ENCODE measurements at regions not wholly inside any gene's neighbourhood (a gene's known extent, or its start where the extent isn't known, plus 50 kb on each side); places are given as distances from the start of the nearest gene placed in this dataset.

GRCh38 chr3:159634483-159634882 is 354.2 kb upstream of the IL12A start:
- in situ Hi-C loops (cut with HindIII; ENCODE audit: low sequenced_read_pairs), result no loop called here

GRCh38 chr3:159635047-159635641 is 353.5 kb upstream of the IL12A start:
- in situ Hi-C loops (cut with HindIII; ENCODE audit: low sequenced_read_pairs), result no loop called here

DNA sequence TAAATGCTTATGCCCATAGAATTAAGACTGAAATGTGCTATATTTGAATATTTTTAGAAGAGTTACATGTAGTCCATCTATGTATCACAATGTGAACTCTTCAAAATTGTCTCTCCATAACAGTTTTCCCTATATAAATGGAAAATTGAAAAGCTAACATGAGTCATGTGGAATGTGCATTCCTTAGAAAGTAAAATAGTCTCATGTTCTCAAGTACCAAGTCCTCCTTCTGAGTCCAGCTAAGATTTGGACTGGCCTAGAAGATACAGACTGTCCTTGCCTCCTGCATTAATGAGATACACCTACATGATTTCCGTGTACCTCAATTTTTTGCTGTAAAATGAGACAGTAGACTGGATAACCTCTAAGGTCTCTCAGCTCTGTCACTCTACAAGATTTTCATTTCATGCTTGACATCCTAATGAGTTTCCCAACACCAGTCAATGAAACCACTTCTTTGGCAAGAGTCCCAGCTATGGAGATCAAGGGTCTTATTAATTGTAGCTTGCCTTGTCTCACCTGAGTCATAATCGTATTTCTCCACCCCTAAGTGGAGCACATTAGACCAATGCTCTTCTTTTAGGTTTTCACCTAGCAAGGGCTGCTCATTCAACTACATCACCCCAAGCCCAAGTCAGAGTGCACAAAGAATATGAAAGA is 350.6 kb upstream of the IL12A start:
- in situ Hi-C loops (cut with HindIII; ENCODE audit: low sequenced_read_pairs), result no loop called here

DNA sequence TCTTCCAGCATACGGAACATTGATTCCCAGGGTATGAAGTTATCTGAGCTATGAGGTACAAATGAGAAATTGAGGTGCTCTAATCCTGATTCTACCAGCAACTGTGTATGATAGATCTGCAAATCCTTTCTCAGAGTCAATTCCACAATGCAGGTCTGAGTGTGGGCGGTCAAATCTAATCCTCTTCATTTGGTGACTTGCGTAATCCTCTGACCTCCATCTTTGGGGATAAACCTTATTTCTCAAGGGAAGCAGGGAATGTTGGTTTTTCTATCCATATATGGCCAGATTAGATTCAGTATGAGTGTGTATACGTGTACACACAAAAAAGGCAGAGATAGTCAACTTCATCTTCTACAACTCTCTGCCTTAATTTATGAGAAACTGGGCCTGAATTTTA is 348.4 kb upstream of the IL12A start:
- in situ Hi-C loops (cut with HindIII; ENCODE audit: low sequenced_read_pairs), result no loop called here

GRCh38 chr3:159643406-159643805 is 345.2 kb upstream of the IL12A start:
- in situ Hi-C loops (cut with HindIII; ENCODE audit: low sequenced_read_pairs), result no loop called here

DNA sequence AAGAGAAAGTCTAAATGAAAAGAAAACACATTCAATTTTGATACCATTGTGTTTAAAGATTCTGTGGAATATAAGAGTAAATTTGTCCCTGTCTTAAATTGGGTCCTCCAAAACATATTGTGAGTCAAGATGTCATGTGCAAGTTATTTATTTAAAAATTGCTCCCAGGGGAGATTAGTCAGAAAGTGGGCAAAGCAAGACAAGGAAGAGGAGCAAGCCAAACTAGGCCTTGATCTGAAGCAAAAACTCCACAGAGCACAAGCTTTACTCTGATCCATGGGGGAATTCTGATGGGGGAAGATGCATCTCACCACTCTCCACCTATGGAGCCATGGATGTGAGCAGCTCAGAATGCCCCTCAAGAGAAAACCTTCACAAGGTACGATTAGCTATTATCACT is 342.8 kb upstream of the IL12A start:
- in situ Hi-C loops (cut with HindIII; ENCODE audit: low sequenced_read_pairs), result no loop called here

DNA sequence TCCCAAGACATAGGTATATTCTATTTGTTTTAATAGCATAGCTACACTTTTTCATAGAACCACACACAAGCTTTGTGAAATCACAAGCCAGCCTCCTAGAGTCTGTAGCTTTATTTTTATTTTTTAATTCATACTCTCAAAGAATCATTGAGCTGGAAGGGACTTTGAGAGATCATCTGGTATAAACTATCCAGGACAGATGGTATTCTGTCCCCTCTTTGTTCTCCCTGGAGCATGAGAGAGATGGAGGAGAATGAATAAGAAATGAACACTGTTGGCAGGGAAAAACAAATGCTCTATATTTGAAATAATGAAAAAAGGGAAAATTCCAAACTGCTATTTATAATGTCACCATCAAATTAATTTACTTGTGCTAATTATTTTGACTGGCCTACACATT is 338.7 kb upstream of the IL12A start:
- in situ Hi-C loops (cut with HindIII; ENCODE audit: low sequenced_read_pairs), result no loop called here

GRCh38 chr3:159650726-159651125 is 337.9 kb upstream of the IL12A start:
- in situ Hi-C loops (cut with HindIII; ENCODE audit: low sequenced_read_pairs), result no loop called here

DNA sequence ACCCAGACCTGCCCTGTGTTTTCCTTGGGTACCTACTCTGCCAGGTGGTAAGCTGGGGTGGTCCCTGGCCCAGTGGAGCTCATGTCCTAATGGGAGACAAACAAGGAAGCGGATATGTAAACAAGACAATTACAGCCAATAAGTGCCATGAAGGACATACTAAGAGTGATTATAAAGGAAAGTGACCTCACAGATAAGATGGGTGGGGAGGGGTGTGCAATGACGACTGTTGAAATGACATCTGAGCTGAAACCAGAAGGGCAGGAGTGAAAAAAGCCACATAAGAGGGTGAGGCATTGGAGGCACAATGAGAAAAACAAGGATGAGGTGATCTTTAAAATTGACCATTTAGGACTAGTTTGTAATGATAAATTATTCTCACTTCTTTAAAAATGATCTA is 336.2 kb upstream of the IL12A start:
- in situ Hi-C loops (cut with HindIII; ENCODE audit: low sequenced_read_pairs), result no loop called here

DNA sequence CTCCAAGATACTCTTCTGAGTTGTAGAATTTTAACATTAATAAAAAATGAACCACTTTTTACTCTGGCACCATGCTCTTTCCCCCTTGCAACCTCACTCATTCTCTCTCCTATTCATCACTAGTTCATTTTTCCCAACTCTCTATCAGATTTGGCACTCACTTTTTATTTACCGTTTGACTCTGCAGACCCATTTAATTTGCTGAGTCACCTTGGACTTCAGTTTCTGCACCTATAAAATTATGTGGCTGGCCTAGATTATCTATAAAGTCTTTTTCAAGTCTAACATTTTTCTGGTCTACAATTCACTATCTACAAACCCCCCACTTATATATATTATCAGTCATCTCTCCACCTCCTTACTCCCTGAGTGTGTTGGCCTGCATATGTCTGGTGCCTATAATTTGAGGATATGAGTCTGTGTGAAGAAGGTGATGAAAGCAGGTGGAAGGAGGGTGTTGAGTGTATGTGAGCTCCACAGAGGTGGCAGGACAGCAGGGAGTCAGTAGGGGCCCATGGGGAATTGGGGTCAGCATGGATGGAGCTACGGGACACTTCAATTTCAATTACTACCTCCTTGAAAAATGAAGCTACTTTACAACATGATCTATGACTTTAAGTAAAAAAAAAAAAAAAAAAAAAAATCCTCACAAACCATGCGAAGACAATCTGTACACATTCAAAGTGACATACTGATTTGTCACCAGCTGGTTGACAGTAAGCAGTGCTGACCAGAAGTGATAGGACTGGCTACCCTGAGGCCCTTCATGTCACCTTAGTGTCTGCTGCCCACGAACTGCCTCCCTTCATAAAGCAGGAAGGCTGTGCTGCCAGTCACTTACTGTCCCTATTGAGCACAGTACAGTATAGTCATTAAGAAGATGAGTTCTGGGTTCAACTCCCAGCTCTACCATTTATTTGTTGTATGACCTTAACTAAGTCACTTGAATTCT is 334.2 kb upstream of the IL12A start:
- in situ Hi-C loops (cut with HindIII; ENCODE audit: low sequenced_read_pairs), result no loop called here

DNA sequence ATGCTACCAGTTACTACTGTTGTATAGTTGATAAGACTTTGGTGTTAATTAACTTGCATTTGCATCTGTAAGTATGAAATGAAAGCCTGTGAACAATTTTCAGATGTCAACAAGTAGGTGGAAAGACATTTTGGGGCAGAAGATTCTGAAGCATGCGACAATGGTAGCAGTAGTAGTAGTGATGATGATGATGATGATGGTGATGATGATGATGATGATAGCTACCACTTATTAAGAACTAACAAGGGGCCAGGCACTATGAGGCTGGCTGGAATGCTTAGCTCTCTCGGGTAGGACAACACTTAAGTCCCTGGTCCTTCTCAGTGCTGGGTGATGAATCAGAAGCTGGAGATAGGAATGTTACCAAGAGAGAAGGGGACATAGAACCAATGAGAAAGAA is 333.4 kb upstream of the IL12A start:
- in situ Hi-C loops (cut with HindIII; ENCODE audit: low sequenced_read_pairs), result no loop called here

- in situ Hi-C loops (cut with HindIII; ENCODE audit: low sequenced_read_pairs), result no loop called here
Observed at GRCh38 chr3:159657176-159657575, 331.5 kb upstream of the IL12A start.

GRCh38 chr3:159657629-159658028 is 331.0 kb upstream of the IL12A start:
- in situ Hi-C loops (cut with HindIII; ENCODE audit: low sequenced_read_pairs), result no loop called here

- in situ Hi-C loops (cut with HindIII; ENCODE audit: low sequenced_read_pairs), result no loop called here
Observed at GRCh38 chr3:159660326-159660725, 328.3 kb upstream of the IL12A start.

DNA sequence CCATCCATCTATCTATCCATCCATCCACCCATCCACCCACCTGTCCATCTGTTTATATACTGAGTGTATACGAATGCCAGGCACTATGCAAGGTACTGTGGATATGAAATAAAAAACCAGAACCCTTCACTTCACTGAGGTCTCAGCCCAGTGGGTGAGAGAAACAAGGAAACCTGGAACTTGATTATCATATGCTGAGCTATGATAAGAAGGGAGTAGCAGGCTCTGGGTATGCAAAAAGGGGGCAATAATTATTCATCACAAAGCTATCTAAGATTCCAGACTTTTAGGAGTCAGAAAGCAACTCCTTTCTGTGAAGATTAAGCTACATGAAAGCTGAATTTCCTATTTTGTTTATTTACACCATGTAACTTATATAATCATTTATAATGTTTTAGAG is 327.7 kb upstream of the IL12A start:
- in situ Hi-C loops (cut with HindIII; ENCODE audit: low sequenced_read_pairs), result no loop called here

- in situ Hi-C loops (cut with HindIII; ENCODE audit: low sequenced_read_pairs), result no loop called here
Observed at GRCh38 chr3:159662549-159662948, 326.1 kb upstream of the IL12A start.

- in situ Hi-C loops (cut with HindIII; ENCODE audit: low sequenced_read_pairs), result no loop called here
Observed at GRCh38 chr3:159664006-159664405, 324.6 kb upstream of the IL12A start.

GRCh38 chr3:159664653-159665052 is 324.0 kb upstream of the IL12A start:
- in situ Hi-C loops (cut with HindIII; ENCODE audit: low sequenced_read_pairs), result no loop called here

- in situ Hi-C loops (cut with HindIII; ENCODE audit: low sequenced_read_pairs), result no loop called here
Observed at GRCh38 chr3:159667261-159667660, 321.4 kb upstream of the IL12A start.

DNA sequence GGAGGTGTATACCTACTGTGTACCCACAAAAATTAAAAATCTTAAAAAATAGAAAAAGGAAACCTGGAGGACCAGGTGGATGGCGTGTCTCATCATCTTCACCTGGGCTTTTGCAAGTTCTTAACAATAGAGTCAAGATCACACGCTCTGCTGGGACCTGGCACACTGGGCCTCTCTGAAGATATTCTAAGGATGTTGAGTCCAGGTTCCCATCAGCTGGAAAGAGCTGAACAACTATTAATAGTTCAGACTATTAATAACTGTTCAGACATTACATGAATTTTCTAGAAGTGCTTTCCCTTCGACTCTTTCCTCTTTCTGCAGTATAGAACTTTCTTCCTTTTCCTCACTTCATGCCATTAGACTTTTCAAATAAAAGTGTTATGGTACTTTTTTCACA is 320.2 kb upstream of the IL12A start:
- in situ Hi-C loops (cut with HindIII; ENCODE audit: low sequenced_read_pairs), result no loop called here

DNA sequence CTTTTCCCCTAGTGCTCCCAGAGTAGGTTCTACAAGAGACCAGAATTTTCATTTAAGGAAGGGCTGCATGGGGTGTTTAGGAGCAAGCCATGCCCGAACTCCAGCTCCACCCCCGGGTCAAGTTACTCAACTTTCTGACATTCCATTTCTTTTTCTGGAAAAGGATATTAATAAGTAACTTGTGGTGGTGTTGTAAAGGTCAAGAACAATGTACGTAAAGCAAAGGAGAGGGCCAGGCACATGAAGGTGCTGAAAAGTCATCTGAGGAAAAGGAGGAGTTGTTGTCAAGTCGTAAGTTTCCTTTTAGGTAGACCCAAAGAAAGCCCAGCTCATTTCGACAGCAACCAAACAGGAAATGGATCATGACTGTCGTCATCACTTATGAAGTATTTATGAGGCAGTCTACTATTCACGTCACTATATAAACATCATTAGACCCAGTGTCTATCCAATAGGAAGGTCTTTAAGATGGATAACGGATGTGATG is 319.6 kb upstream of the IL12A start:
- in situ Hi-C loops (cut with HindIII; ENCODE audit: low sequenced_read_pairs), result no loop called here

GRCh38 chr3:159669766-159670165 is 318.9 kb upstream of the IL12A start:
- in situ Hi-C loops (cut with HindIII; ENCODE audit: low sequenced_read_pairs), result no loop called here

All from DLD1 (cell line).